GM18499 (cell line): ENCODE measurements at regions not wholly inside any gene's neighbourhood (a gene's known extent, or its start where the extent isn't known, plus 50 kb on each side); places are given as distances from the start of the nearest gene placed in this dataset.
A peak's percentile ranks its signal among the peaks of the same experiment; 100 is the strongest.

ENCODE experiments used
- ATAC-seq: cut with Tn5 transposase; IDR thresholded peaks from one replicate; pipeline ENCODE4 v1.9.1; 2021; ENCODE audit warnings: moderate number of reproducible peaks; ENCODE audit not compliant: insufficient read depth, unreplicated experiment

GRCh38 chr5:23014266-23014665 is 161.1 kb upstream of the CDH12 start:
- no peak for ATAC-seq

GRCh38 chr5:23013395-23013998 is 160.4 kb upstream of the CDH12 start:
- ATAC-seq = no peak

GRCh38 chr5:23012842-23013241 is 159.7 kb upstream of the CDH12 start:
- no peak for ATAC-seq

- no peak for ATAC-seq
These were observed 154.6 kb upstream of the CDH12 start for GRCh38 chr5:23007762-23008161.

GRCh38 chr5:23007236-23007635 is 154.1 kb upstream of the CDH12 start:
- no peak for ATAC-seq

- ATAC-seq = no peak
These were observed 148.0 kb upstream of the CDH12 start for GRCh38 chr5:23001120-23001519.

GRCh38 chr5:22998774-22999173 is 145.6 kb upstream of the CDH12 start:
- no peak for ATAC-seq

GRCh38 chr5:22998362-22998761 is 145.2 kb upstream of the CDH12 start:
- ATAC-seq = no peak

- no peak for ATAC-seq
These were observed 135.8 kb upstream of the CDH12 start for GRCh38 chr5:22988937-22989336.

GRCh38 chr5:22986281-22986680 is 133.1 kb upstream of the CDH12 start:
- no peak for ATAC-seq

GRCh38 chr5:22985446-22985845 is 132.3 kb upstream of the CDH12 start:
- ATAC-seq = no peak

GRCh38 chr5:22970956-22971618 is 117.9 kb upstream of the CDH12 start:
- no peak for ATAC-seq

- no peak for ATAC-seq
These were observed 117.3 kb upstream of the CDH12 start for GRCh38 chr5:22970491-22970890.

- ATAC-seq = no peak
These were observed 115.2 kb upstream of the CDH12 start for GRCh38 chr5:22968386-22968785.

GRCh38 chr5:22965960-22966359 is 112.8 kb upstream of the CDH12 start:
- ATAC-seq = peak; percentile 68

- ATAC-seq = no peak
These were observed 111.5 kb upstream of the CDH12 start for GRCh38 chr5:22964632-22965031.

- ATAC-seq = no peak
These were observed 105.5 kb upstream of the CDH12 start for GRCh38 chr5:22958462-22959262.

- ATAC-seq = no peak
These were observed 94.8 kb upstream of the CDH12 start for GRCh38 chr5:22947921-22948320.

- no peak for ATAC-seq
These were observed 85.2 kb upstream of the CDH12 start for GRCh38 chr5:22938362-22938761.

GRCh38 chr5:22928821-22929482 is 75.8 kb upstream of the CDH12 start:
- ATAC-seq = no peak

GRCh38 chr5:22926574-22926973 is 73.4 kb upstream of the CDH12 start:
- ATAC-seq = no peak
